ENCODE measurements at regions not wholly inside any gene's neighbourhood (a gene's known extent, or its start where the extent isn't known, plus 50 kb on each side); places are given as distances from the start of the nearest gene placed in this dataset.

DNA sequence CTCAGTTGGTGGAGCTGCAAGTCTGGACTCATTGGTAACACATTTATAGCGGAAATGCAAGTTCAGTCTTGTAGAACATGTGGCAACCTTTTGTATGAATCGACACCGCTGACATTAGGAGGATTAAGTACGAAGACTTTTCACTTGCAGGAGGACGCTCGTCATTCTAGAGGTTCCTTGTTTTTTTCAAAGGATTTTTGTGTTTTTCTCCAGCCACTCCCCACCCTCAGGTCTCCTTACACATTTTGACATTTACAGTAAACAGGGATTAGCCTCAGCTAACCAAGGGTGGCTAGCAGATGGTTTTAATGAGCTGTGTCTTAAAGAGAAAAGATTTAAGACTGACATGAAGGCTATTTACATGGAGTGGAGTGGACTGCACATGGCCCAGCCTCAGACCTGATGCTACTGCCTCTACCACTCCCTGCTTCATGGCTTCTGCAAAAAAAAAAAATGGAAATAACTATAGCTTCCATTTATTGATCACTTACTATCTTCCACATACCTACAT lies 173.8 kb downstream of the TRIB2 start:
- Histone ChIP-seq H3K9me3 (ENCODE audit: control insufficient read depth, low read depth, low read length) (no peaks in the 10 kb centered on the region), H3K4me1 (ENCODE audit: control insufficient read depth, extremely low read depth, insufficient read depth, low read length) (no peaks in the 10 kb centered on the region), H2AFZ (ENCODE audit: control insufficient read depth, low read length) (no peak overlapping the region), H3K9ac (ENCODE audit: control insufficient read depth, extremely low read depth, insufficient read depth, low read length) (no peak overlapping the region), H3K9me1 (ENCODE audit: control insufficient read depth, extremely low read depth, insufficient read depth, low read length) (no peaks in the 10 kb centered on the region), H3K4me3 (ENCODE audit: control insufficient read depth in 2 of 3, extremely low read depth in 1 of 3, insufficient read depth in 2 of 3, low read depth in 1 of 3, low read length in 3 of 3) (no peak overlapping the region), H4K20me1 (ENCODE audit: control insufficient read depth, extremely low read depth, insufficient read depth, low read length) (no peaks in the 10 kb centered on the region), H3K4me2 (ENCODE audit: control insufficient read depth, extremely low read depth, insufficient read depth, low read depth, low read length) (no peak overlapping the region), H3K79me2 (ENCODE audit: control insufficient read depth, insufficient read depth, low read length) (no peaks in the 10 kb centered on the region), H3K27ac (ENCODE audit: control insufficient read depth, insufficient read depth, low read length) (no peak overlapping the region), H3K36me3 (ENCODE audit: control insufficient read depth in 2 of 2, extremely low read depth in 1 of 2, insufficient read depth in 2 of 2, low read length in 2 of 2) (no peaks in the 10 kb centered on the region), H3K27me3 (ENCODE audit: control insufficient read depth, extremely low read depth, insufficient read depth, low read length) (no peaks in the 10 kb centered on the region)
- TF ChIP-seq EZH2 (IDR thresholded peaks at IDR 0.05; ENCODE audit: low read length): no peak
- TF ChIP-seq CTCF (optimal IDR thresholded peaks at IDR 0.05 in 1 of 3, IDR thresholded peaks at IDR 0.05 in 1 of 3, conservative IDR thresholded peaks at IDR 0.05 in 1 of 3; ENCODE audit: extremely low read depth in 1 of 3, insufficient read depth in 2 of 3, low read length in 3 of 3): no peak
- dilution Hi-C loops (cut with MboI; ENCODE audit: extremely low pct_ligation_motif_present, low sequenced_read_pairs): no loop called here
- FAIRE-seq: no peak
- no peak for DNase-seq (ENCODE audit: low read depth, low spot score)

GRCh38 chr2:12895017-12895416 lies 178.3 kb downstream of the TRIB2 start:
- H3K27ac ChIP-seq (ENCODE audit: control insufficient read depth, insufficient read depth, low read length): no peak overlapping the region
- H2AFZ ChIP-seq (ENCODE audit: control insufficient read depth, low read length): no peak overlapping the region
- no peaks in the 10 kb centered on the region for H3K4me1 ChIP-seq (ENCODE audit: control insufficient read depth, extremely low read depth, insufficient read depth, low read length)
- no peaks in the 10 kb centered on the region for H4K20me1 ChIP-seq (ENCODE audit: control insufficient read depth, extremely low read depth, insufficient read depth, low read length)
- TF ChIP-seq CTCF (optimal IDR thresholded peaks at IDR 0.05 in 1 of 3, IDR thresholded peaks at IDR 0.05 in 1 of 3, conservative IDR thresholded peaks at IDR 0.05 in 1 of 3; ENCODE audit: extremely low read depth in 1 of 3, insufficient read depth in 2 of 3, low read length in 3 of 3) (no peak), EZH2 (IDR thresholded peaks at IDR 0.05; ENCODE audit: low read length) (no peak)
- DNase-seq (ENCODE audit: low read depth, low spot score): no peak
- no peak overlapping the region for H3K4me3 ChIP-seq (ENCODE audit: control insufficient read depth in 2 of 3, extremely low read depth in 1 of 3, insufficient read depth in 2 of 3, low read depth in 1 of 3, low read length in 3 of 3)
- no peaks in the 10 kb centered on the region for H3K9me1 ChIP-seq (ENCODE audit: control insufficient read depth, extremely low read depth, insufficient read depth, low read length)
- no peaks in the 10 kb centered on the region for H3K27me3 ChIP-seq (ENCODE audit: control insufficient read depth, extremely low read depth, insufficient read depth, low read length)
- FAIRE-seq: no peak
- H3K9ac ChIP-seq (ENCODE audit: control insufficient read depth, extremely low read depth, insufficient read depth, low read length): no peak overlapping the region
- no peaks in the 10 kb centered on the region for H3K9me3 ChIP-seq (ENCODE audit: control insufficient read depth, low read depth, low read length)
- H3K79me2 ChIP-seq (ENCODE audit: control insufficient read depth, insufficient read depth, low read length): no peaks in the 10 kb centered on the region
- dilution Hi-C loops (cut with MboI; ENCODE audit: extremely low pct_ligation_motif_present, low sequenced_read_pairs): no loop called here
- no peak overlapping the region for H3K4me2 ChIP-seq (ENCODE audit: control insufficient read depth, extremely low read depth, insufficient read depth, low read depth, low read length)
- no peaks in the 10 kb centered on the region for H3K36me3 ChIP-seq (ENCODE audit: control insufficient read depth in 2 of 2, extremely low read depth in 1 of 2, insufficient read depth in 2 of 2, low read length in 2 of 2)
